CD4-positive, alpha-beta T cell (primary cell): ENCODE measurements at regions not wholly inside any gene's neighbourhood (a gene's known extent, or its start where the extent isn't known, plus 50 kb on each side); places are given as distances from the start of the nearest gene placed in this dataset.

ENCODE experiments used
- ATAC-seq: fragments of 200-7000 bp; cut with Tn5 transposase; one replicate; pipeline ENCODE4 v1.10.0; 2022; ENCODE audit warnings: mild to moderate bottlenecking; ENCODE audit not compliant: poor library complexity
- CTCF ChIA-PET: fragments of 350-600 bp; sonication (Branson Sonifier 250); formaldehyde crosslinking; loops from one replicate; lab custom pipeline; 2021; ENCODE audit warnings: antibody characterized with exemption, inconsistent platforms; lab: Charles Lee
- POLR2A ChIA-PET: fragments of 350-600 bp; sonication (Branson Sonifier 250); formaldehyde crosslinking; loops from one replicate; lab custom pipeline; 2021; ENCODE audit warnings: antibody characterized with exemption, inconsistent platforms; lab: Charles Lee
- DNase-seq, 14 experiments: peaks; one replicate each; pipeline ENCODE4 v3.0.0-alpha.2; 2013 to 2020; ENCODE audit warnings: mixed read lengths in 2 of 14
- H3K27ac ChIP-seq, 2 donors: one replicate each; pipeline versions ENCODE4 v1.5.1 to v1.7.0; 2013; ENCODE audit warnings: low read length in 2 of 2, low read depth in 1 of 2, mild to moderate bottlenecking in 1 of 2
- H3K27me3 ChIP-seq, 2 experiments: 1 replicate in 1 of 2; 2 replicates in 1 of 2; pipeline versions ENCODE4 v1.6.1 to v1.7.0; 2013; ENCODE audit warnings: low read length in 2 of 2, control low read depth in 1 of 2, mild to moderate bottlenecking in 1 of 2, moderate library complexity in 1 of 2; ENCODE audit not compliant: insufficient read depth in 2 of 2, control insufficient read depth in 1 of 2
- H3K36me3 ChIP-seq: one replicate; pipeline ENCODE4 v1.6.1; 2013; ENCODE audit warnings: low read length, control low read depth; ENCODE audit not compliant: insufficient read depth
- H3K4me1 ChIP-seq: one replicate; pipeline ENCODE4 v1.6.1; 2013; ENCODE audit warnings: low read length, control low read depth; ENCODE audit not compliant: insufficient read depth
- H3K4me3 ChIP-seq: one replicate; pipeline ENCODE4 v1.5.1; 2013; ENCODE audit warnings: mild to moderate bottlenecking, low read length, moderate library complexity
- H3K9me3 ChIP-seq, 2 experiments: 1 replicate in 1 of 2; 2 replicates in 1 of 2; pipeline versions ENCODE4 v1.6.1 to v1.7.0; 2013; ENCODE audit warnings: low read length in 2 of 2, mild to moderate bottlenecking in 2 of 2, control low read depth in 1 of 2, moderate library complexity in 1 of 2; ENCODE audit not compliant: control insufficient read depth in 1 of 2, insufficient read depth in 1 of 2
- H3K27ac Mint-ChIP-seq: one replicate; pipeline ENCODE4 v1.8.0; 2020; ENCODE audit warnings: mixed read lengths
- H3K27me3 Mint-ChIP-seq: one replicate; pipeline ENCODE4 v1.8.0; 2021; ENCODE audit warnings: mixed read lengths
- H3K36me3 Mint-ChIP-seq: one replicate; pipeline ENCODE4 v1.8.0; 2021; ENCODE audit warnings: low read depth, mixed read lengths
- H3K4me1 Mint-ChIP-seq: one replicate; pipeline ENCODE4 v1.8.0; 2021; ENCODE audit warnings: low read depth, mixed read lengths
- H3K4me3 Mint-ChIP-seq: one replicate; pipeline ENCODE4 v1.8.0; 2020; ENCODE audit warnings: mild to moderate bottlenecking, mixed read lengths
- H3K9me3 Mint-ChIP-seq: one replicate; pipeline ENCODE4 v1.8.0; 2020; ENCODE audit warnings: mixed read lengths
- intact Hi-C, 2 experiments: fragments of 100-400 bp; cut with DNase I in 1 of 2; cut with micrococcal nuclease in 1 of 2; formaldehyde crosslinking; loops; one replicate each; pipeline versions ENCODE4 v1.15.1 to v1.9.0; 2023 to 2025; cut with DNase I, micrococcal nuclease
- TF ChIP-seq, protein P1 (sequence below): fragments of 200-600 bp; IDR thresholded peaks from one replicate; pipeline ENCODE4 v1.8.0; 2022; ENCODE audit warnings: antibody characterized with exemption, mild to moderate bottlenecking

DNA sequence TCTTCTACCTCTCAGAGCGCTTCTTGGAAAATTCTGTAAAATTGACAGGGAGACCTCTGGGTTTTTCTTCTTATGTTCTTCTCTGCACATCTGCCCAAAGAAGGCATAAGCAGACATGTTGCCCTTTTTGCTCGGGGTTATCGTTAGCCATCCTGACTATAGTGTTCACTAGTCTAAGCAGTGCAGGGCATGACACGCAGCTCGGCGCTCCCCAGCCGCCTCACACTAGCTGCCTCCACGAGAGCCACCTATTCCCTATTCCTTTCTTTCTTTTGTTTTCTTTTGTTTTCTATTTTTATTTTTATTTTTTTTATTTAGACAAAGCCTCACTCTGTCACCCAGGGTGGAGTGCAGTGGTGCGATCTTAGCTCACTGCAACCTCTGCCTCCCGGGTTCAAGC is 100.2 kb upstream of the OPRM1 start:
- Histone ChIP-seq H3K27ac (no peak overlapping the region), H3K36me3 (no peaks in the 10 kb centered on the region), H3K4me1 (no peaks in the 10 kb centered on the region), H3K4me3 (no peak overlapping the region), H3K27me3 (no peaks in the 10 kb centered on the region), H3K9me3 (no peaks in the 10 kb centered on the region)
- Mint-ChIP-seq H3K27ac (no peak overlapping the region), H3K9me3 (peaks cover 2% of the 10 kb centered on the region), H3K4me1 (no peaks in the 10 kb centered on the region), H3K27me3 (no peaks in the 10 kb centered on the region), H3K36me3 (no peaks in the 10 kb centered on the region), H3K4me3 (no peak overlapping the region)
- CTCF ChIA-PET, result no interaction called here
- TF ChIP-seq, protein P1, sequence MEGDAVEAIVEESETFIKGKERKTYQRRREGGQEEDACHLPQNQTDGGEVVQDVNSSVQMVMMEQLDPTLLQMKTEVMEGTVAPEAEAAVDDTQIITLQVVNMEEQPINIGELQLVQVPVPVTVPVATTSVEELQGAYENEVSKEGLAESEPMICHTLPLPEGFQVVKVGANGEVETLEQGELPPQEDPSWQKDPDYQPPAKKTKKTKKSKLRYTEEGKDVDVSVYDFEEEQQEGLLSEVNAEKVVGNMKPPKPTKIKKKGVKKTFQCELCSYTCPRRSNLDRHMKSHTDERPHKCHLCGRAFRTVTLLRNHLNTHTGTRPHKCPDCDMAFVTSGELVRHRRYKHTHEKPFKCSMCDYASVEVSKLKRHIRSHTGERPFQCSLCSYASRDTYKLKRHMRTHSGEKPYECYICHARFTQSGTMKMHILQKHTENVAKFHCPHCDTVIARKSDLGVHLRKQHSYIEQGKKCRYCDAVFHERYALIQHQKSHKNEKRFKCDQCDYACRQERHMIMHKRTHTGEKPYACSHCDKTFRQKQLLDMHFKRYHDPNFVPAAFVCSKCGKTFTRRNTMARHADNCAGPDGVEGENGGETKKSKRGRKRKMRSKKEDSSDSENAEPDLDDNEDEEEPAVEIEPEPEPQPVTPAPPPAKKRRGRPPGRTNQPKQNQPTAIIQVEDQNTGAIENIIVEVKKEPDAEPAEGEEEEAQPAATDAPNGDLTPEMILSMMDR, result no peak
- POLR2A ChIA-PET, result no interaction called here
- no peak for DNase-seq
- ATAC-seq, result no peak
- intact Hi-C loops, result no loop called here

DNA sequence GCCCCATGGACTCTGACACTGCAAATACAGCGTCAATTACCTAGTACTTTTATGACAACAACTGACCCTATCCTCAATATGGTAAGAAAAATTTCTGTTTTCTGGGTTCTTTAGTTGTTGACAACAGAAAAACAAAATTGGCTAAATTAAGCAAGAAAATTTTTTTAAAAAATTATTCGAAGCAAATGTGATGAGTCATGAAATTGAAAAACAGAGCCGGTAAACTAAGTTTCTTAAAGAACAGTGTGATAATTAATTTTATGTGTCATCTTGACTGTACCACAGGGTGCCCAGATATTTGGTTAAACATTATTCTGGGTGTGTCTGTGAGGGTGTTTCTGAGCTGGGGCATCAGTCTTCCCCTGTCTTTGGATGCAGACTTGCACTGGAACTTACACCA is 107.6 kb upstream of the OPRM1 start:
- no peak overlapping the region for H3K4me3 Mint-ChIP-seq
- no peaks in the 10 kb centered on the region for H3K4me1 Mint-ChIP-seq
- ChIA-PET POLR2A (no interaction called here), CTCF (no interaction called here)
- H3K27ac Mint-ChIP-seq, result no peak overlapping the region
- H3K27me3 ChIP-seq, result no peaks in the 10 kb centered on the region
- no peaks in the 10 kb centered on the region for H3K36me3 ChIP-seq
- intact Hi-C loops, result no loop called here
- H3K27ac ChIP-seq, result no peak overlapping the region
- peaks cover 2% of the 10 kb centered on the region for H3K9me3 Mint-ChIP-seq
- H3K27me3 Mint-ChIP-seq, result no peaks in the 10 kb centered on the region
- no peaks in the 10 kb centered on the region for H3K36me3 Mint-ChIP-seq
- H3K9me3 ChIP-seq, result no peaks in the 10 kb centered on the region
- DNase-seq (no peak), ATAC-seq (no peak)
- H3K4me1 ChIP-seq, result no peaks in the 10 kb centered on the region
- H3K4me3 ChIP-seq, result no peak overlapping the region
- TF ChIP-seq, protein P1, result no peak

DNA sequence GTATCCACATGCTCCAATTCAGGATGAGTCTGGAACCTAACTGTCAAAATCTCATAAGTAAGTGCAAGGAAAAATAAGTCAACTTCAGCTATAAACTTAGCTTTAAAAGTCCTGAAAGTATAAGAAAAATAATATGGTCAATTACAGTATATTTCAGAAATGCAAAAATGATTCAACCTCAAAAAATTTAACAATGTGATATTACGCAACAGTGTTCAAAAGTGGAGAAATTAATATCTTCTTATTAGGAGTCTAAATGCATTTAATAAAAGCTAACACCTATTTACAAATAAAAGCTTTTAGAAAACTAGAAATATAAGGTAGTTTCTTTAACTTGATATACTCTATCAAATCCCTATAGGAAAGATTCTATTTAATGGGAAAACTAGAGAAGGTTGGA is 111.2 kb upstream of the OPRM1 start:
- H3K27ac ChIP-seq, result no peak overlapping the region
- H3K4me3 Mint-ChIP-seq, result no peak overlapping the region
- H3K9me3 Mint-ChIP-seq, result no peaks in the 10 kb centered on the region
- H3K4me1 ChIP-seq, result no peaks in the 10 kb centered on the region
- ATAC-seq (no peak), DNase-seq (no peak)
- intact Hi-C loops, result no loop called here
- ChIA-PET POLR2A (no interaction called here), CTCF (no interaction called here)
- TF ChIP-seq, protein P1, result no peak
- no peaks in the 10 kb centered on the region for H3K36me3 ChIP-seq
- no peaks in the 10 kb centered on the region for H3K36me3 Mint-ChIP-seq
- H3K4me3 ChIP-seq, result no peak overlapping the region
- no peaks in the 10 kb centered on the region for H3K27me3 Mint-ChIP-seq
- no peaks in the 10 kb centered on the region for H3K27me3 ChIP-seq
- no peaks in the 10 kb centered on the region for H3K4me1 Mint-ChIP-seq
- no peak overlapping the region for H3K27ac Mint-ChIP-seq
- H3K9me3 ChIP-seq, result no peaks in the 10 kb centered on the region
